HCT116 (cell line): ENCODE measurements at regions not wholly inside any gene's neighbourhood (a gene's known extent, or its start where the extent isn't known, plus 50 kb on each side); places are given as distances from the start of the nearest gene placed in this dataset.

Experiments used
- ATAC-seq: fragments of 200-7000 bp; cut with Tn5 transposase; 2 replicates; pipeline ENCODE4 v1.9.1; 2020; ENCODE audit warnings: mild to moderate bottlenecking, moderate library complexity
- BruUV-seq: library from RNA; stranded (reverse); fragments of 400-500 nt; replicated peaks from 2 replicates; lab custom pipeline; 2021; lab: Mats Ljungman, UMichigan
- CTCF ChIA-PET: fragments of 300-600 bp; sonication (Branson Sonifier 250); formaldehyde crosslinking; loops from one replicate; lab custom pipeline; 2021; ENCODE audit warnings: antibody characterized with exemption; lab: Charles Lee
- POLR2A ChIA-PET: fragments of 300-600, 350-600 bp; sonication (Branson Sonifier 250); formaldehyde crosslinking; loops from one replicate; lab custom pipeline; 2021; ENCODE audit warnings: antibody characterized with exemption; lab: Charles Lee
- RAD21 ChIA-PET, 2 experiments: fragments of 300-600 bp; sonication (Branson Sonifier 250); formaldehyde crosslinking; loops; one replicate each; lab custom pipeline; 2023; ENCODE audit warnings: low total read pairs in 2 of 2; ENCODE audit not compliant: uncharacterized antibody in 2 of 2, unreplicated experiment in 2 of 2, low non-redundant PET in 1 of 2; lab: Charles Lee
- DNase-seq: peaks from one replicate; pipeline ENCODE4 v3.0.0-alpha.2; 2010; ENCODE audit warnings: low read depth, low spot score
- H2AFZ ChIP-seq: fragments of 200-600 bp; shearing (Covaris generic), sonication (generic); 2 replicates; pipeline ENCODE4 v1.6.1; 2017; ENCODE audit warnings: low read depth, mixed run types, mixed read lengths, antibody characterized with exemption, low read length; ENCODE audit not compliant: poor library complexity, severe bottlenecking
- H3K27ac ChIP-seq: 2 replicates; pipeline ENCODE4 v1.5.1; 2012; ENCODE audit warnings: low read depth, low read length
- H3K27me3 ChIP-seq: fragments of 200-600 bp; sonication (generic); 2 replicates; pipeline ENCODE4 v1.6.1; 2016; ENCODE audit warnings: mixed run types, low read length, mixed read lengths; ENCODE audit not compliant: insufficient read depth
- H3K36me3 ChIP-seq, 2 experiments: fragments of 200-500 bp in 1 of 2; fragments of 200-600 bp in 1 of 2; sonication (Bioruptor generic) in 1 of 2; sonication (generic) in 1 of 2; 2 replicates each; pipeline versions ENCODE4 v1.5.1 to v1.6.1; 2014 to 2016; ENCODE audit warnings: low read length in 2 of 2, inconsistent platforms in 1 of 2, mixed read lengths in 1 of 2, mixed run types in 1 of 2; ENCODE audit not compliant: insufficient read depth in 2 of 2, control insufficient read depth in 1 of 2
- H3K4me1 ChIP-seq, 2 experiments: fragments of 200-600 bp in 1 of 2; sonication (generic) in 1 of 2; 2 replicates each; pipeline versions ENCODE4 v1.5.1 to v1.6.1; 2012 to 2017; ENCODE audit warnings: low read length in 2 of 2, inconsistent platforms in 1 of 2, mild to moderate bottlenecking in 1 of 2, mixed read lengths in 1 of 2, mixed run types in 1 of 2, moderate library complexity in 1 of 2; ENCODE audit not compliant: insufficient read depth in 2 of 2, control insufficient read depth in 1 of 2
- H3K4me2 ChIP-seq: fragments of 200-600 bp; sonication (generic); 2 replicates; pipeline ENCODE4 v1.6.1; 2017; ENCODE audit warnings: mixed run types, low read length, mixed read lengths
- H3K4me3 ChIP-seq, 2 experiments: fragments of 200-600 bp in 1 of 2; sonication (generic) in 1 of 2; replicated peaks in 1 of 2; 2 replicates each; pipeline ENCODE4 v1.5.1; 2011 to 2016; ENCODE audit warnings: low read length in 2 of 2, control low read depth in 1 of 2, low read depth in 1 of 2, mild to moderate bottlenecking in 1 of 2, mixed read lengths in 1 of 2, mixed run types in 1 of 2
- H3K79me2 ChIP-seq: fragments of 200-600 bp; sonication (generic); 2 replicates; pipeline ENCODE4 v1.6.1; 2017; ENCODE audit warnings: mild to moderate bottlenecking, mixed run types, low read length, moderate library complexity, mixed read lengths; ENCODE audit not compliant: insufficient read depth
- H3K9ac ChIP-seq: fragments of 200-600 bp; sonication (generic); 2 replicates; pipeline ENCODE4 v1.6.1; 2016; ENCODE audit warnings: low read length, mixed read lengths
- H3K9me2 ChIP-seq: fragments of 200-600 bp; sonication (generic), shearing (Covaris generic); 2 replicates; pipeline ENCODE4 v1.6.1; 2017; ENCODE audit warnings: mixed run types, mild to moderate bottlenecking, moderate library complexity; ENCODE audit not compliant: insufficient read depth
- H3K9me3 ChIP-seq, 2 experiments: fragments of 200-500 bp in 1 of 2; fragments of 200-600 bp in 1 of 2; sonication (Bioruptor generic) in 1 of 2; sonication (generic) in 1 of 2; 2 replicates each; pipeline ENCODE4 v1.6.1; 2014 to 2017; ENCODE audit warnings: low read length in 2 of 2, mixed read lengths in 2 of 2, inconsistent platforms in 1 of 2, low read depth in 1 of 2, mild to moderate bottlenecking in 1 of 2, mixed run types in 1 of 2, moderate library complexity in 1 of 2; ENCODE audit not compliant: control insufficient read depth in 1 of 2, insufficient read depth in 1 of 2
- H4K20me1 ChIP-seq: fragments of 200-600 bp; sonication (generic), shearing (Covaris generic); 2 replicates; pipeline ENCODE4 v1.6.1; 2017; ENCODE audit warnings: mixed run types, mild to moderate bottlenecking, moderate library complexity; ENCODE audit not compliant: insufficient read depth
- ATF3 ChIP-seq: IDR thresholded peaks from 2 replicates; pipeline ENCODE4 v1.6.1; 2012
- EGR1 ChIP-seq: IDR thresholded peaks from 2 replicates; pipeline ENCODE4 v1.6.1; 2012; ENCODE audit warnings: low read depth
- FOSL1 ChIP-seq: IDR thresholded peaks from 2 replicates; pipeline ENCODE4 v1.6.1; 2012; ENCODE audit warnings: low read depth
- TCF7L2 ChIP-seq: IDR thresholded peaks from 2 replicates; pipeline ENCODE4 v1.7.0; 2011; ENCODE audit warnings: borderline replicate concordance, inconsistent platforms; ENCODE audit not compliant: insufficient read depth, insufficient read length; ENCODE audit errors: extremely low read depth
- ZBTB33 ChIP-seq: IDR thresholded peaks from 2 replicates; pipeline ENCODE4 v1.6.1; 2011; ENCODE audit warnings: mild to moderate bottlenecking, low read length, moderate library complexity; ENCODE audit not compliant: insufficient replicate concordance; ENCODE audit errors: extremely low read depth
- intact Hi-C: fragments of 100-400 bp; cut with micrococcal nuclease; formaldehyde crosslinking; loops from 2 replicates; pipeline ENCODE4 v1.10.0; 2022

GRCh38 chr14:25464078-25464477 lies 414.1 kb upstream of the STXBP6 start (continued):
- no peak for TF ChIP-seq TCF7L2
- TF ChIP-seq ZBTB33 = no peak

- no peak for ATAC-seq
- CTCF ChIA-PET = no interaction called here
- no peaks in the 10 kb centered on the region for H3K27me3 ChIP-seq
- no peak overlapping the region for H3K9ac ChIP-seq
- BruUV-seq = no TSS peak
- H3K9me3 ChIP-seq = peaks cover 14 to 34% of the 10 kb centered on the region in 2 experiments; a peak in 3 of 4 replicates
- intact Hi-C loops = no loop called here
- H3K27ac ChIP-seq = no peak overlapping the region
- H3K79me2 ChIP-seq = no peaks in the 10 kb centered on the region
- POLR2A ChIA-PET = no interaction called here
- no peaks in the 10 kb centered on the region for H3K4me1 ChIP-seq
- H3K9me2 ChIP-seq = no peaks in the 10 kb centered on the region
- no peak overlapping the region for H3K4me3 ChIP-seq
- TF ChIP-seq ZBTB33 (no peak), FOSL1 (no peak), EGR1 (no peak), ATF3 (no peak)
- TF ChIP-seq, all 23 proteins: peak for 0
- Histone ChIP-seq H3K36me3 (no peaks in the 10 kb centered on the region; a peak in 1 of 4 replicates), H2AFZ (no peak overlapping the region), H4K20me1 (no peaks in the 10 kb centered on the region), H3K4me2 (no peak overlapping the region)
- RAD21 ChIA-PET = no interaction called here
- DNase-seq = no peak
These were observed 413.5 kb upstream of the STXBP6 start for GRCh38 chr14:25463480-25463879.
